ENCODE measurements at regions not wholly inside any gene's neighbourhood (a gene's known extent, or its start where the extent isn't known, plus 50 kb on each side); places are given as distances from the start of the nearest gene placed in this dataset.
"Not testable (repeated sequence)": the region's sequence is repeated elsewhere in the genome, so short reads cannot be mapped to it uniquely, and the experiment has no call there.

- no peak overlapping the region for H3K4me3 ChIP-seq
- 74 to 93% methylated on average over 9 of the region's 9 CpGs for WGBS, 2 donors
- H3K4me1 ChIP-seq: no peaks in the 10 kb centered on the region
- no peaks in the 10 kb centered on the region for H3K36me3 ChIP-seq
- intact Hi-C loops (cut with DNase I): no loop called here
- no peak overlapping the region for H3K27ac ChIP-seq
- no peak for DNase-seq
- no peaks in the 10 kb centered on the region for H3K9me3 ChIP-seq
- H3K27me3 ChIP-seq: no peaks in the 10 kb centered on the region
- TF ChIP-seq POLR2A (IDR thresholded peaks at IDR 0.05) (no peak), CTCF (IDR thresholded peaks at IDR 0.05) (no peak), EP300 (IDR thresholded peaks at IDR 0.05) (no peak), POLR2AphosphoS5 (IDR thresholded peaks at IDR 0.05) (no peak)
These were observed 104.1 kb downstream of the DDX1 start for GRCh38 chr2:15695582-15696330.

- WGBS, 2 donors: 80 to 98% methylated on average over 32 of the region's 32 CpGs
- H3K27ac ChIP-seq; H3K9me3 ChIP-seq; intact Hi-C loops (cut with DNase I); H3K4me1 ChIP-seq; H3K36me3 ChIP-seq; DNase-seq; H3K4me3 ChIP-seq; H3K27me3 ChIP-seq: not testable (repeated sequence)
These were observed 105.0 kb downstream of the DDX1 start for GRCh38 chr2:15696606-15697170.

GRCh38 chr2:15700131-15700530 is 108.5 kb downstream of the DDX1 start:
- 92 to 95% methylated on average over 2 of the region's 2 CpGs for WGBS, 2 donors

GRCh38 chr2:15700599-15701340 is 109.1 kb downstream of the DDX1 start:
- intact Hi-C loops (cut with DNase I): no loop called here
- no peak for DNase-seq
- Histone ChIP-seq H3K27ac (no peak overlapping the region), H3K4me1 (peaks cover 0 to 8% (median 0%) of the 10 kb centered on the region in 4 donors), H3K9me3 (no peaks in the 10 kb centered on the region), H3K4me3 (no peak overlapping the region), H3K36me3 (no peaks in the 10 kb centered on the region), H3K27me3 (no peaks in the 10 kb centered on the region)
- TF ChIP-seq EP300 (IDR thresholded peaks at IDR 0.05) (no peak), POLR2AphosphoS5 (IDR thresholded peaks at IDR 0.05) (no peak), CTCF (IDR thresholded peaks at IDR 0.05) (no peak), POLR2A (IDR thresholded peaks at IDR 0.05) (no peak)
- WGBS, 2 donors: 61 to 73% methylated on average over 7 of the region's 7 CpGs

More at GRCh38 chr2:15700131-15700530, 108.5 kb downstream of the DDX1 start:
- no peak overlapping the region for H3K4me3 ChIP-seq
- DNase-seq: no peak
- intact Hi-C loops (cut with DNase I): no loop called here
- H3K4me1 ChIP-seq: peaks cover 0 to 8% (median 0%) of the 10 kb centered on the region in 4 donors
- H3K27me3 ChIP-seq: no peaks in the 10 kb centered on the region
- H3K36me3 ChIP-seq: no peaks in the 10 kb centered on the region
- no peaks in the 10 kb centered on the region for H3K9me3 ChIP-seq
- no peak for TF ChIP-seq EP300 (IDR thresholded peaks at IDR 0.05)
- TF ChIP-seq CTCF (IDR thresholded peaks at IDR 0.05): no peak
- TF ChIP-seq POLR2AphosphoS5 (IDR thresholded peaks at IDR 0.05): no peak
- no peak for TF ChIP-seq POLR2A (IDR thresholded peaks at IDR 0.05)
- no peak overlapping the region for H3K27ac ChIP-seq

- H3K27ac ChIP-seq: no peak overlapping the region
- no peak for TF ChIP-seq POLR2A (IDR thresholded peaks at IDR 0.05)
- no peak for TF ChIP-seq CTCF (IDR thresholded peaks at IDR 0.05)
- no peak for TF ChIP-seq EP300 (IDR thresholded peaks at IDR 0.05)
- no peak for TF ChIP-seq POLR2AphosphoS5 (IDR thresholded peaks at IDR 0.05)
- H3K36me3 ChIP-seq: no peaks in the 10 kb centered on the region
- no peaks in the 10 kb centered on the region for H3K27me3 ChIP-seq
- intact Hi-C loops (cut with DNase I): no loop called here
- no peaks in the 10 kb centered on the region for H3K9me3 ChIP-seq
- 46 to 67% methylated on average over 11 of the region's 11 CpGs for WGBS, 2 donors
- H3K4me3 ChIP-seq: no peak overlapping the region
- H3K4me1 ChIP-seq: peaks cover 0 to 8% (median 0%) of the 10 kb centered on the region in 4 donors
- no peak for DNase-seq
These were observed 109.8 kb downstream of the DDX1 start for GRCh38 chr2:15701341-15701907.

Measured in sigmoid colon (tissue), 6 donors.